ENCODE measurements at regions not wholly inside any gene's neighbourhood (a gene's known extent, or its start where the extent isn't known, plus 50 kb on each side); places are given as distances from the start of the nearest gene placed in this dataset.

DNA sequence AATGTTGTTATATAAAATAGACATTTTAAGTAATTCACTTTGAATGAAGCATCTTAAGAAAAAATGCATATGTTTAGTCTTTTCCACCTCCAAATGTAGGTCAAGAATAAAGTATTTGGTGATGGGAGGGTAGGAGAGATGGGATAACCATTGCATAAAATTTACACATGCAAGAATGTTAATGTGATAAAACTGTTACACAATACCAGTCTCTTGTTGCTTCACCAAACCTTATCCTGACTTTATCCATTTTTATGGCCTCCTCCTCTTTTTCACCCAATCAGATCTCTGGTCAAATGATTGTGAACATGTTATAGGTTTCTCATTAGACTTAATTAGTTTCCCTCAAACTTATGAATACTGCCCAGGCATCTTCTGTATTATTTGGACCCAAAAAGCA, 994.5 kb upstream of the FLRT2 start:
- no peak for TF ChIP-seq POLR2A (IDR thresholded peaks at IDR 0.05)
- TF ChIP-seq, protein P1, sequence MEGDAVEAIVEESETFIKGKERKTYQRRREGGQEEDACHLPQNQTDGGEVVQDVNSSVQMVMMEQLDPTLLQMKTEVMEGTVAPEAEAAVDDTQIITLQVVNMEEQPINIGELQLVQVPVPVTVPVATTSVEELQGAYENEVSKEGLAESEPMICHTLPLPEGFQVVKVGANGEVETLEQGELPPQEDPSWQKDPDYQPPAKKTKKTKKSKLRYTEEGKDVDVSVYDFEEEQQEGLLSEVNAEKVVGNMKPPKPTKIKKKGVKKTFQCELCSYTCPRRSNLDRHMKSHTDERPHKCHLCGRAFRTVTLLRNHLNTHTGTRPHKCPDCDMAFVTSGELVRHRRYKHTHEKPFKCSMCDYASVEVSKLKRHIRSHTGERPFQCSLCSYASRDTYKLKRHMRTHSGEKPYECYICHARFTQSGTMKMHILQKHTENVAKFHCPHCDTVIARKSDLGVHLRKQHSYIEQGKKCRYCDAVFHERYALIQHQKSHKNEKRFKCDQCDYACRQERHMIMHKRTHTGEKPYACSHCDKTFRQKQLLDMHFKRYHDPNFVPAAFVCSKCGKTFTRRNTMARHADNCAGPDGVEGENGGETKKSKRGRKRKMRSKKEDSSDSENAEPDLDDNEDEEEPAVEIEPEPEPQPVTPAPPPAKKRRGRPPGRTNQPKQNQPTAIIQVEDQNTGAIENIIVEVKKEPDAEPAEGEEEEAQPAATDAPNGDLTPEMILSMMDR (IDR thresholded peaks at IDR 0.05), result no peak
